Cardiac muscle cell (in vitro differentiated cells and primary cell): ENCODE measurements at regions not wholly inside any gene's neighbourhood (a gene's known extent, or its start where the extent isn't known, plus 50 kb on each side); places are given as distances from the start of the nearest gene placed in this dataset.
"Not testable (repeated sequence)": the region's sequence is repeated elsewhere in the genome, so short reads cannot be mapped to it uniquely, and the experiment has no call there.

Experiments
- DNase-seq, 2 donors: peaks; one replicate each; pipeline versions ENCODE4 v3.0.0 to v3.0.0-alpha.2; 2010 to 2017; ENCODE audit warnings: low read depth in 1 of 2, low spot score in 1 of 2
- H3K27ac ChIP-seq: fragments of 200-600 bp; sonication (generic); 2 replicates; pipeline ENCODE4 v1.5.1; 2016
- H3K27me3 ChIP-seq: fragments of 200-600 bp; sonication (generic); 2 replicates; pipeline ENCODE4 v1.6.0; 2016; ENCODE audit warnings: control low read depth
- H3K36me3 ChIP-seq: fragments of 200-600 bp; sonication (generic); 2 replicates; pipeline ENCODE4 v1.5.1; 2016; ENCODE audit warnings: control low read depth
- H3K4me1 ChIP-seq: fragments of 200-600 bp; sonication (generic); 2 replicates; pipeline ENCODE4 v1.8.1; 2017; ENCODE audit warnings: low read depth, mild to moderate bottlenecking, mixed run types
- H3K4me3 ChIP-seq: fragments of 200-600 bp; sonication (generic); 2 replicates; pipeline ENCODE4 v1.5.1; 2016; ENCODE audit warnings: mild to moderate bottlenecking
- H3K9me3 ChIP-seq: fragments of 200-600 bp; sonication (generic); 2 replicates; pipeline ENCODE4 v1.5.1; 2017; ENCODE audit warnings: low read depth, mild to moderate bottlenecking, control low read depth
- TF ChIP-seq, protein P1 (sequence below): IDR thresholded peaks from 2 replicates; pipeline ENCODE4 v1.5.1; 2012; ENCODE audit warnings: low read depth, mild to moderate bottlenecking, low read length

DNA sequence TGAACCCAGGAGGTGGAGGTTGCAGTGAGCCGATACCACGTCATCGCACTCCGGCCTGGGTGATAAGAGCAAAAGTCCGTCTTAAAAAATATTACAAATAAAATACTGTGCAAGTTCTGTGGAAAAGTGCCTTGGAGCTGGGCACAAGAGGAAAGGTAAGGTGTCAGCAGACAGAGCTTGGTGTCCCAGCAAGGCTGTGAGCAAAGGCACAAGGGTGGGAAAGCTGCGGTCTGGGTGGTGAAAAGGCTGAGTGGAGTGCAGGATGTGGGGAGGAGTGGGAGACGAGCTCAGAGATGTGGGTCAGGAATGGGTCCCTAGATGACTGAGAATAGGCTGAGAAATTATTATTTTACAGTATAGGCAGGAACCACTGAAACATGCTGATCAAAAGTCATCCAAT is 150.6 kb downstream of the RHOU start:
- Histone ChIP-seq H3K36me3 (no peaks in the 10 kb centered on the region), H3K9me3 (no peaks in the 10 kb centered on the region), H3K27ac (no peak overlapping the region), H3K4me1 (no peaks in the 10 kb centered on the region), H3K27me3 (no peaks in the 10 kb centered on the region), H3K4me3 (no peak overlapping the region)
- no peak for DNase-seq
- TF ChIP-seq, protein P1, sequence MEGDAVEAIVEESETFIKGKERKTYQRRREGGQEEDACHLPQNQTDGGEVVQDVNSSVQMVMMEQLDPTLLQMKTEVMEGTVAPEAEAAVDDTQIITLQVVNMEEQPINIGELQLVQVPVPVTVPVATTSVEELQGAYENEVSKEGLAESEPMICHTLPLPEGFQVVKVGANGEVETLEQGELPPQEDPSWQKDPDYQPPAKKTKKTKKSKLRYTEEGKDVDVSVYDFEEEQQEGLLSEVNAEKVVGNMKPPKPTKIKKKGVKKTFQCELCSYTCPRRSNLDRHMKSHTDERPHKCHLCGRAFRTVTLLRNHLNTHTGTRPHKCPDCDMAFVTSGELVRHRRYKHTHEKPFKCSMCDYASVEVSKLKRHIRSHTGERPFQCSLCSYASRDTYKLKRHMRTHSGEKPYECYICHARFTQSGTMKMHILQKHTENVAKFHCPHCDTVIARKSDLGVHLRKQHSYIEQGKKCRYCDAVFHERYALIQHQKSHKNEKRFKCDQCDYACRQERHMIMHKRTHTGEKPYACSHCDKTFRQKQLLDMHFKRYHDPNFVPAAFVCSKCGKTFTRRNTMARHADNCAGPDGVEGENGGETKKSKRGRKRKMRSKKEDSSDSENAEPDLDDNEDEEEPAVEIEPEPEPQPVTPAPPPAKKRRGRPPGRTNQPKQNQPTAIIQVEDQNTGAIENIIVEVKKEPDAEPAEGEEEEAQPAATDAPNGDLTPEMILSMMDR: no peak

DNA sequence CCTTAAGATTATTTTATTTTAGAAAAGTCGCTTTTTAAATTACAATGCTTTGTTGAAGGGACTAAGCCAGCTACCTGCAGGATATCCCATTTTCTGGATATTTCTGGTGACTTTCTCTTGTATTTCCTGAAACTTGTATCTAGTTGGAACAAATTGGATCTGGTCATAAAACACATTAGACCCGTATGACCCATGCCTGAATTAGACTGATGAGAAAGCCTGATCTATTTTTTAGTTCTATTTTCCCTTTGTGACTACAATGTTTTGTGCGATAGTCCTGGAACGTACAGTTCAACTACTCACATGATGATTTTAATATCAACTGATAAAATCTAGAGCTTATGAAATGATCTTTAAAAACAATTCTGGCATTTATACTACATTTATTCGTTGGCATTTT is 151.8 kb downstream of the RHOU start:
- Histone ChIP-seq H3K4me3 (no peak overlapping the region), H3K9me3 (no peaks in the 10 kb centered on the region), H3K27ac (no peak overlapping the region), H3K36me3 (no peaks in the 10 kb centered on the region), H3K27me3 (no peaks in the 10 kb centered on the region), H3K4me1 (no peaks in the 10 kb centered on the region)
- DNase-seq: no peak
- TF ChIP-seq, protein P1: no peak

DNA sequence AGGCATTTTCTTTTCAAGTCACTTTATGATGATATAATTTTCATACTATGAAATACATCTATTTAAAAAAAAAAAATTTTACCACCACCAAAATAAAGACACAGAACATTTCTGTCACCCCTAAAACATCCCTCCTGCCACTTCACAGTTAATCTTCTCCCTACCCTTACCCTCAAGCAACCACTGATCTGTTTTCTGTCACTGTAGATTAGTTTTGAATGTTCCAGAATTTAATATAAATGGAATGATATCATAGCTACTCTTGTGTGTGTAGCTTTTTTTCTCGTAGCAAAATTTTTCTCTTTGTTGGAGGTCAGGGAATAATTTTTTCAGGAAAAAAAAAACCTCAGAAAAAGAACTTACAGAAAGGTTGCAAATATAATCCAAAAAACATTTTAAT is 152.7 kb downstream of the RHOU start:
- no peak overlapping the region for H3K4me3 ChIP-seq
- H3K27me3 ChIP-seq: no peaks in the 10 kb centered on the region
- DNase-seq: no peak
- TF ChIP-seq, protein P1: no peak
- no peak overlapping the region for H3K27ac ChIP-seq
- no peaks in the 10 kb centered on the region for H3K36me3 ChIP-seq
- no peaks in the 10 kb centered on the region for H3K9me3 ChIP-seq
- no peaks in the 10 kb centered on the region for H3K4me1 ChIP-seq

DNA sequence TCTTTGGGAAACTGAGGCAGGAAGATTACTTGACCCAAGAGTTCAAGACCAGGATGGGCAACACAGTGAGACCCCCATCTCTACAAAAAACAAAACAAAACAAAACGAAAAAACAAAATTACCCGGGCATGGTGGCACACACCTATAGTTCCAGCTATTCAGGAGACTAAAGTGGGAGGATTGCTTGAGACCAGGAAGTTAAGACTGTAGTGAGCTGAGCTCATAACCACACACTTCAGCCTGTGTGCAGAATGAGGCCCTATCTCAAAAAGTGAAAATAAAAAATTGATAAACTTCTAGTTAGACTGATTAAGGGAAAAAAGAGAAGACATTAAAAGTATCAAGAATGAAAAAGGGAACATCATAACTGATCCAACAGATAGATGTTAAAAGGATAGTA is 154.0 kb downstream of the RHOU start:
- Histone ChIP-seq H3K4me1 (no peaks in the 10 kb centered on the region), H3K4me3 (no peak overlapping the region), H3K27ac (no peak overlapping the region), H3K36me3 (no peaks in the 10 kb centered on the region), H3K9me3 (no peaks in the 10 kb centered on the region), H3K27me3 (no peaks in the 10 kb centered on the region)
- TF ChIP-seq, protein P1: no peak
- DNase-seq: no peak

DNA sequence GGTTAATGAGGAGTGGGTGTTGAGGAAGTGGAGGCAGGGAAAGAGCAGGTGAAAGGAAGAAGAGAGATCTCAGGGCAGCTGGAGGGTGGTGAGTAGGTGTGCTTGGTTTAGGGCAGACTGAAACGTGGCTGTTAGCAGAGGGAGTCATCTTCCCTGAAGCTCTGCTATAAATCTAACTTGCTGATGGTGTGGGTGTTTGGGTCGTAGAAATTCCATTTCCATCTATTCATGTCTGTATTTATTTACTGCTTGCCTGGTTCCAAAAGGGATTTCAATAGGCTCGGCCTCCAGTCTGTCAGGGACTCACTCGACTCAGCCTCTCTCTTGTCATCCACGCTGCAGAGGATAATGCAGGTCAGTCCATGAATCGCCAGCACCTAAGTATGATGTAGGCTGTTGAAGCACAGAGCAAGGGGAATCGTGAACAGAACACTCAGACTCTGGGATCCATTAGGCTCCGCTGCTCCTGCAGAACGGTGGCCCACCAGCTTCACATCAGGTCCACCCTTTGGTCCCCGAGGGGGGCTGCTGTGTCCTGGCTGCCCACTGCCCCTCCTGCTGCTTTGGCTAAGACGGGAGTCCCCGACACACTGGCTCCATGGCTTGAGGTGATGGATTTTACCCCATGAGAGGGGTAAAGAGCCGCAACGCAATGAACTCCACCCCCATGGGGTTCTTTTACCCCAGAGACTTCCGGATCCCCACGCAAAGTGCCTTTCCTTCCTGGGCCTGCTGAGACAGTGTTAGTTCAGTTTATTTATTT is 156.2 kb downstream of the RHOU start:
- Histone ChIP-seq H3K4me1 (no peaks in the 10 kb centered on the region), H3K4me3 (no peak overlapping the region), H3K27ac (no peak overlapping the region), H3K9me3 (no peaks in the 10 kb centered on the region), H3K27me3 (no peaks in the 10 kb centered on the region), H3K36me3 (no peaks in the 10 kb centered on the region)
- DNase-seq: no peak
- TF ChIP-seq, protein P1: no peak

DNA sequence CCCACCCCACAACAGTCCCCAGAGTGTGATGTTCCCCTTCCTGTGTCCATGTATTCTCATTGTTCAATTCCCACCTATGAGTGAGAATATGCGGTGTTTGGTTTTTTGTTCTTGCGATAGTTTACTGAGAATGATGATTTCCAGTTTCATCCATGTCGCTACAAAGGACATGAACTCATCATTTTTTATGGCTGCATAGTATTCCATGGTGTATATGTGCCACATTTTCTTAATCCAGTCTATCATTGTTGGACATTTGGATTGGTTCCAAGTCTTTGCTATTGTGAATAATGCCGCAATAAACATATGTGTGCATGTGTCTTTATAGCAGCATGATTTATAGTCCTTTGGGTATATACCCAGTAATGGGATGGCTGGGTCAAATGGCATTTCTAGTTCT is 156.9 kb downstream of the RHOU start:
- H3K36me3 ChIP-seq, H3K27ac ChIP-seq, H3K4me3 ChIP-seq, H3K27me3 ChIP-seq, H3K4me1 ChIP-seq, H3K9me3 ChIP-seq, DNase-seq: not testable (repeated sequence)
